Neural cell (in vitro differentiated cells): ENCODE measurements at regions not wholly inside any gene's neighbourhood (a gene's known extent, or its start where the extent isn't known, plus 50 kb on each side); places are given as distances from the start of the nearest gene placed in this dataset.

ENCODE experiments used
- H2AFZ ChIP-seq: fragments of 200-600, 300-800 bp; sonication (generic), shearing (Covaris generic); 2 replicates; pipeline ENCODE4 v1.6.0; 2014; ENCODE audit warnings: low read depth, mild to moderate bottlenecking, antibody characterized with exemption, low read length, moderate library complexity
- H3F3A ChIP-seq: fragments of 200-600 bp; shearing (Covaris generic); 2 replicates; pipeline ENCODE4 v1.6.1; 2016; ENCODE audit warnings: mild to moderate bottlenecking, moderate library complexity, mixed read lengths, antibody characterized with exemption, low read length; ENCODE audit not compliant: insufficient read depth, poor library complexity, severe bottlenecking
- H3K27ac ChIP-seq: fragments of 200-600, 300-800 bp; sonication (generic), shearing (Covaris generic); 2 replicates; pipeline ENCODE4 v1.5.1; 2014; ENCODE audit warnings: mild to moderate bottlenecking, low read length, moderate library complexity
- H3K27me3 ChIP-seq: fragments of 300-800, 200-600 bp; sonication (generic), shearing (Covaris generic); 2 replicates; pipeline ENCODE4 v1.6.0; 2014; ENCODE audit warnings: mild to moderate bottlenecking, low read depth, low read length, moderate library complexity; ENCODE audit not compliant: insufficient read depth
- H3K36me3 ChIP-seq: fragments of 300-800, 200-600 bp; sonication (generic), shearing (Covaris generic); 2 replicates; pipeline ENCODE4 v1.5.1; 2014; ENCODE audit warnings: mild to moderate bottlenecking, antibody characterized with exemption, low read length, moderate library complexity; ENCODE audit not compliant: insufficient read depth
- H3K4me2 ChIP-seq: fragments of 300-800, 200-600 bp; sonication (generic), shearing (Covaris generic); 2 replicates; pipeline ENCODE4 v1.6.0; 2014; ENCODE audit warnings: mild to moderate bottlenecking, low read length
- H3K4me3 ChIP-seq: fragments of 300-800, 200-600 bp; sonication (generic), shearing (Covaris generic); 2 replicates; pipeline ENCODE4 v1.5.1; 2014; ENCODE audit warnings: mild to moderate bottlenecking, low read length, moderate library complexity
- H3K79me2 ChIP-seq: fragments of 200-600 bp; shearing (Covaris generic); replicated peaks from 2 replicates; pipeline ENCODE4 v1.6.0; 2014; ENCODE audit warnings: mild to moderate bottlenecking, low read length, moderate library complexity; ENCODE audit not compliant: insufficient read depth
- H3K9ac ChIP-seq: fragments of 300-800, 200-600 bp; sonication (generic), shearing (Covaris generic); 2 replicates; pipeline ENCODE4 v1.6.1; 2016; ENCODE audit warnings: mild to moderate bottlenecking, low read length, mixed read lengths
- H3K9me2 ChIP-seq: fragments of 200-600 bp; shearing (Covaris generic); 2 replicates; pipeline ENCODE4 v1.6.1; 2016; ENCODE audit warnings: mild to moderate bottlenecking, low read length, mixed read lengths; ENCODE audit not compliant: insufficient read depth
- H3K9me3 ChIP-seq: fragments of 200-600, 300-800 bp; sonication (generic), shearing (Covaris generic); 2 replicates; pipeline ENCODE4 v1.6.1; 2016; ENCODE audit warnings: mild to moderate bottlenecking, mixed run types, low read length, moderate library complexity, mixed read lengths
- H4K20me1 ChIP-seq: fragments of 200-600 bp; shearing (Covaris generic); 2 replicates; pipeline ENCODE4 v1.6.1; 2016; ENCODE audit warnings: mild to moderate bottlenecking, mixed run types; ENCODE audit not compliant: insufficient read depth
- EP300 ChIP-seq: fragments of 450-650 bp; conservative IDR thresholded peaks from 2 replicates; pipeline ENCODE4 v1.6.1; 2014; ENCODE audit warnings: antibody characterized with exemption, mild to moderate bottlenecking, moderate library complexity; ENCODE audit not compliant: poor library complexity, severe bottlenecking
- EZH2 ChIP-seq: fragments of 200-600, 300-800 bp; shearing (Covaris generic), sonication (generic); IDR thresholded peaks from 2 replicates; pipeline ENCODE4 v1.6.1; 2014; ENCODE audit warnings: antibody characterized with exemption, low read length, borderline replicate concordance, mild to moderate bottlenecking; ENCODE audit not compliant: insufficient read depth, poor library complexity, severe bottlenecking
- MXI1 ChIP-seq: fragments of 450-650 bp; conservative IDR thresholded peaks from 2 replicates; pipeline ENCODE4 v1.6.1; 2014; ENCODE audit warnings: antibody characterized with exemption, mild to moderate bottlenecking; ENCODE audit not compliant: poor library complexity, severe bottlenecking
- POLR2AphosphoS5 ChIP-seq: IDR thresholded peaks from 2 replicates; pipeline ENCODE4 v1.6.1; 2012
- RAD21 ChIP-seq: fragments of 450-650 bp; conservative IDR thresholded peaks from 2 replicates; pipeline ENCODE4 v1.6.1; 2014; ENCODE audit warnings: antibody characterized with exemption, mild to moderate bottlenecking, moderate library complexity
- REST ChIP-seq: IDR thresholded peaks from 2 replicates; pipeline ENCODE4 v1.6.1; 2012; ENCODE audit warnings: borderline replicate concordance
- SMC3 ChIP-seq: fragments of 450-650 bp; conservative IDR thresholded peaks from 2 replicates; pipeline ENCODE4 v1.6.1; 2014; ENCODE audit warnings: antibody characterized with exemption, mild to moderate bottlenecking, moderate library complexity; ENCODE audit not compliant: poor library complexity
- TAF1 ChIP-seq: IDR thresholded peaks from 2 replicates; pipeline ENCODE4 v1.6.1; 2012; ENCODE audit warnings: low read depth
- TF ChIP-seq, protein P1 (sequence below): fragments of 450-650 bp; IDR thresholded peaks from 2 replicates; pipeline ENCODE4 v1.5.1; 2014; ENCODE audit warnings: antibody characterized with exemption, mild to moderate bottlenecking, moderate library complexity; ENCODE audit not compliant: poor library complexity, severe bottlenecking

- Histone ChIP-seq H3K4me3 (peak overlapping the region; percentile 13), H3F3A (no peaks in the 10 kb centered on the region), H4K20me1 (no peaks in the 10 kb centered on the region), H3K9me2 (no peaks in the 10 kb centered on the region), H3K9me3 (no peaks in the 10 kb centered on the region), H3K4me2 (peak overlapping the region; percentile 20), H3K27me3 (no peaks in the 10 kb centered on the region), H3K9ac (peak overlapping the region; percentile 17), H3K79me2 (no peaks in the 10 kb centered on the region), H3K36me3 (no peaks in the 10 kb centered on the region), H3K27ac (peak overlapping the region; percentile 72), H2AFZ (no peak overlapping the region)
- TF ChIP-seq EZH2 (no peak), TAF1 (no peak), MXI1 (no peak), POLR2AphosphoS5 (peak; percentile 70), REST (peak; percentile 20), EP300 (peak; percentile 95), SMC3 (no peak), RAD21 (no peak)
- TF ChIP-seq, protein P1, sequence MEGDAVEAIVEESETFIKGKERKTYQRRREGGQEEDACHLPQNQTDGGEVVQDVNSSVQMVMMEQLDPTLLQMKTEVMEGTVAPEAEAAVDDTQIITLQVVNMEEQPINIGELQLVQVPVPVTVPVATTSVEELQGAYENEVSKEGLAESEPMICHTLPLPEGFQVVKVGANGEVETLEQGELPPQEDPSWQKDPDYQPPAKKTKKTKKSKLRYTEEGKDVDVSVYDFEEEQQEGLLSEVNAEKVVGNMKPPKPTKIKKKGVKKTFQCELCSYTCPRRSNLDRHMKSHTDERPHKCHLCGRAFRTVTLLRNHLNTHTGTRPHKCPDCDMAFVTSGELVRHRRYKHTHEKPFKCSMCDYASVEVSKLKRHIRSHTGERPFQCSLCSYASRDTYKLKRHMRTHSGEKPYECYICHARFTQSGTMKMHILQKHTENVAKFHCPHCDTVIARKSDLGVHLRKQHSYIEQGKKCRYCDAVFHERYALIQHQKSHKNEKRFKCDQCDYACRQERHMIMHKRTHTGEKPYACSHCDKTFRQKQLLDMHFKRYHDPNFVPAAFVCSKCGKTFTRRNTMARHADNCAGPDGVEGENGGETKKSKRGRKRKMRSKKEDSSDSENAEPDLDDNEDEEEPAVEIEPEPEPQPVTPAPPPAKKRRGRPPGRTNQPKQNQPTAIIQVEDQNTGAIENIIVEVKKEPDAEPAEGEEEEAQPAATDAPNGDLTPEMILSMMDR: no peak
Measured at GRCh38 chr18:54692463-54692862, 101.4 kb downstream of the DYNAP start.

GRCh38 chr18:54696616-54697293, 105.7 kb downstream of the DYNAP start:
- Histone ChIP-seq H3K27ac (no peak overlapping the region), H3K9me3 (no peaks in the 10 kb centered on the region), H3F3A (no peaks in the 10 kb centered on the region), H4K20me1 (no peaks in the 10 kb centered on the region), H3K27me3 (no peaks in the 10 kb centered on the region), H3K9me2 (no peaks in the 10 kb centered on the region), H3K4me3 (no peak overlapping the region), H3K36me3 (no peaks in the 10 kb centered on the region), H3K9ac (no peak overlapping the region), H3K79me2 (no peaks in the 10 kb centered on the region), H3K4me2 (no peak overlapping the region), H2AFZ (no peak overlapping the region)
- TF ChIP-seq POLR2AphosphoS5 (no peak), EZH2 (no peak), SMC3 (no peak), MXI1 (no peak), EP300 (no peak), RAD21 (no peak), REST (no peak), TAF1 (no peak)
- TF ChIP-seq, protein P1: no peak
